Fibroblast of lung (primary cell): ENCODE measurements at regions not wholly inside any gene's neighbourhood (a gene's known extent, or its start where the extent isn't known, plus 50 kb on each side); places are given as distances from the start of the nearest gene placed in this dataset.

Source experiments
- DNase-seq, 2 donors: peaks; one replicate each; pipeline versions ENCODE4 v3.0.0 to v3.0.0-alpha.2; 2010; ENCODE audit warnings: low read depth in 2 of 2
- H2AFZ ChIP-seq: 2 replicates; pipeline ENCODE4 v1.5.1; 2012; ENCODE audit warnings: low read length, control low read depth, inconsistent platforms
- H3K27ac ChIP-seq: 2 replicates; pipeline ENCODE4 v1.5.1; 2011; ENCODE audit warnings: low read length, control low read depth; ENCODE audit not compliant: insufficient read depth
- H3K27me3 ChIP-seq: 2 replicates; pipeline ENCODE4 v1.5.1; 2011; ENCODE audit warnings: mild to moderate bottlenecking, low read length; ENCODE audit not compliant: control insufficient read depth, insufficient read depth
- H3K36me3 ChIP-seq: 2 replicates; pipeline ENCODE4 v1.5.1; 2011; ENCODE audit warnings: low read length; ENCODE audit not compliant: control insufficient read depth, insufficient read depth
- H3K4me1 ChIP-seq: 2 replicates; pipeline ENCODE4 v1.5.1; 2011; ENCODE audit warnings: low read length; ENCODE audit not compliant: control insufficient read depth, insufficient read depth; ENCODE audit errors: extremely low read depth
- H3K4me2 ChIP-seq: 2 replicates; pipeline ENCODE4 v1.5.1; 2011; ENCODE audit warnings: low read length, control low read depth; ENCODE audit not compliant: insufficient read depth; ENCODE audit errors: extremely low read depth
- H3K4me3 ChIP-seq, 4 experiments: fragments of 200-600 bp in 1 of 4; sonication (generic) in 1 of 4; replicated peaks in 1 of 4; 2 replicates each; pipeline ENCODE4 v1.5.1; 2011 to 2016; ENCODE audit warnings: low read length in 4 of 4, low read depth in 3 of 4, mild to moderate bottlenecking in 3 of 4, control low read depth in 2 of 4, inconsistent platforms in 1 of 4, mixed read lengths in 1 of 4; ENCODE audit not compliant: insufficient read depth in 1 of 4; ENCODE audit errors: control extremely low read depth in 1 of 4
- H3K79me2 ChIP-seq: 2 replicates; pipeline ENCODE4 v1.5.1; 2012; ENCODE audit warnings: mild to moderate bottlenecking, low read length, inconsistent platforms; ENCODE audit not compliant: control insufficient read depth, insufficient read depth
- H3K9ac ChIP-seq: 2 replicates; pipeline ENCODE4 v1.5.1; 2011; ENCODE audit warnings: mild to moderate bottlenecking, low read length, control low read depth; ENCODE audit not compliant: insufficient read depth
- H3K9me3 ChIP-seq: 2 replicates; pipeline ENCODE4 v1.5.1; 2012; ENCODE audit warnings: low read depth, low read length; ENCODE audit not compliant: control insufficient read depth, insufficient read depth
- H4K20me1 ChIP-seq: 2 replicates; pipeline ENCODE4 v1.5.1; 2011; ENCODE audit warnings: low read length; ENCODE audit not compliant: control insufficient read depth, insufficient read depth; ENCODE audit errors: extremely low read depth
- EZH2 ChIP-seq: IDR thresholded peaks from 2 replicates; pipeline ENCODE4 v1.5.1; 2012; ENCODE audit warnings: low read length, control low read depth, mild to moderate bottlenecking; ENCODE audit errors: missing control alignments
- TF ChIP-seq, protein P1 (sequence below), 2 donors: IDR thresholded peaks in 1 of 2; conservative IDR thresholded peaks in 1 of 2; 1 replicate in 1 of 2; 2 replicates in 1 of 2; pipeline ENCODE4 v1.5.1; 2011 to 2012; ENCODE audit warnings: low read length in 2 of 2, control low read depth in 1 of 2, inconsistent platforms in 1 of 2, low read depth in 1 of 2, mild to moderate bottlenecking in 1 of 2

DNA sequence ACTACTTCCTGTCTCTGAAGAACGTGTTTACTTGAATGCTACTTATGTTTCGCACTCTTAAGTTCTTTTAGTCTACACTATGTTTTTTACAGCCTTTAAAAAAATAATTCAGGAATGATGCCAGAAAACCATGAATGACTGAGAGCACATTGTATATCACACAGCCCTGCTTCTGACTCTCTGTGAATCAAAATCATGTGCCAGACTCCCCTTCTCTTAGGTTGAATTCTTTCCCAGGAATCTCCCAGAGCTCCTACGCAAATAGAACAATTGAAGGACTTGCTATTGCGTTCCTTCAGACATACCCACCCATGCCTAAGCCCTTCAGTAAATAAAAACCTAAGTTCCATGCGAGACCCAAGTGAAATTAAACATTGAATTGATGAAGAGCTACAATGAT is 782.0 kb upstream of the ALCAM start:
- Histone ChIP-seq H3K79me2 (no peaks in the 10 kb centered on the region), H3K36me3 (no peaks in the 10 kb centered on the region), H3K4me3 (no peak overlapping the region), H3K9ac (no peak overlapping the region), H3K4me1 (no peaks in the 10 kb centered on the region), H2AFZ (peak overlapping the region; percentile 8), H4K20me1 (no peaks in the 10 kb centered on the region), H3K27ac (no peak overlapping the region), H3K9me3 (no peaks in the 10 kb centered on the region), H3K27me3 (no peaks in the 10 kb centered on the region), H3K4me2 (no peak overlapping the region)
- DNase-seq = peak; percentile 10 to 12
- TF ChIP-seq, protein P1, sequence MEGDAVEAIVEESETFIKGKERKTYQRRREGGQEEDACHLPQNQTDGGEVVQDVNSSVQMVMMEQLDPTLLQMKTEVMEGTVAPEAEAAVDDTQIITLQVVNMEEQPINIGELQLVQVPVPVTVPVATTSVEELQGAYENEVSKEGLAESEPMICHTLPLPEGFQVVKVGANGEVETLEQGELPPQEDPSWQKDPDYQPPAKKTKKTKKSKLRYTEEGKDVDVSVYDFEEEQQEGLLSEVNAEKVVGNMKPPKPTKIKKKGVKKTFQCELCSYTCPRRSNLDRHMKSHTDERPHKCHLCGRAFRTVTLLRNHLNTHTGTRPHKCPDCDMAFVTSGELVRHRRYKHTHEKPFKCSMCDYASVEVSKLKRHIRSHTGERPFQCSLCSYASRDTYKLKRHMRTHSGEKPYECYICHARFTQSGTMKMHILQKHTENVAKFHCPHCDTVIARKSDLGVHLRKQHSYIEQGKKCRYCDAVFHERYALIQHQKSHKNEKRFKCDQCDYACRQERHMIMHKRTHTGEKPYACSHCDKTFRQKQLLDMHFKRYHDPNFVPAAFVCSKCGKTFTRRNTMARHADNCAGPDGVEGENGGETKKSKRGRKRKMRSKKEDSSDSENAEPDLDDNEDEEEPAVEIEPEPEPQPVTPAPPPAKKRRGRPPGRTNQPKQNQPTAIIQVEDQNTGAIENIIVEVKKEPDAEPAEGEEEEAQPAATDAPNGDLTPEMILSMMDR (conservative IDR thresholded peaks at IDR 0.05 in 1 of 2, IDR thresholded peaks at IDR 0.05 in 1 of 2; ENCODE audit: low read depth in 1 of 2, low read length in 2 of 2) = no peak
- TF ChIP-seq EZH2 = no peak

- Histone ChIP-seq H3K4me2 (no peak overlapping the region), H3K9ac (no peak overlapping the region), H3K4me3 (no peak overlapping the region), H3K27me3 (no peaks in the 10 kb centered on the region), H3K36me3 (no peaks in the 10 kb centered on the region), H3K4me1 (no peaks in the 10 kb centered on the region), H3K27ac (no peak overlapping the region), H3K9me3 (no peaks in the 10 kb centered on the region), H4K20me1 (no peaks in the 10 kb centered on the region), H3K79me2 (no peaks in the 10 kb centered on the region), H2AFZ (no peak overlapping the region)
- TF ChIP-seq EZH2 = no peak
- TF ChIP-seq, protein P1 (conservative IDR thresholded peaks at IDR 0.05 in 1 of 2, IDR thresholded peaks at IDR 0.05 in 1 of 2; ENCODE audit: low read depth in 1 of 2, low read length in 2 of 2) = no peak
- no peak for DNase-seq
Measured at GRCh38 chr3:104586344-104586743, 780.4 kb upstream of the ALCAM start.

- Histone ChIP-seq H3K27ac (no peak overlapping the region), H3K27me3 (no peaks in the 10 kb centered on the region), H3K4me2 (no peak overlapping the region), H3K79me2 (no peaks in the 10 kb centered on the region), H3K4me3 (no peak overlapping the region), H3K9ac (no peak overlapping the region), H2AFZ (no peak overlapping the region), H4K20me1 (no peaks in the 10 kb centered on the region), H3K36me3 (no peaks in the 10 kb centered on the region), H3K4me1 (no peaks in the 10 kb centered on the region), H3K9me3 (no peaks in the 10 kb centered on the region)
- TF ChIP-seq, protein P1 (conservative IDR thresholded peaks at IDR 0.05 in 1 of 2, IDR thresholded peaks at IDR 0.05 in 1 of 2; ENCODE audit: low read depth in 1 of 2, low read length in 2 of 2) = no peak
- no peak for TF ChIP-seq EZH2
- no peak for DNase-seq
Measured at GRCh38 chr3:104588442-104588841, 778.3 kb upstream of the ALCAM start.
